OCI-LY7 (cell line): ENCODE measurements at regions not wholly inside any gene's neighbourhood (a gene's known extent, or its start where the extent isn't known, plus 50 kb on each side); places are given as distances from the start of the nearest gene placed in this dataset.

Experiments used
- BruUV-seq: library from RNA; stranded (reverse); fragments of 400-500 nt; replicated peaks from 2 replicates; lab custom pipeline; 2021; lab: Mats Ljungman, UMichigan
- CTCF ChIA-PET: fragments of 300-600 bp; sonication (Branson Sonifier 250); formaldehyde crosslinking; loops from one replicate; lab custom pipeline; 2022; ENCODE audit warnings: antibody characterized with exemption; ENCODE audit not compliant: unreplicated experiment; lab: Charles Lee
- POLR2A ChIA-PET: fragments of 300-600 bp; sonication (Branson Sonifier 250); formaldehyde crosslinking; loops from one replicate; lab custom pipeline; 2022; ENCODE audit warnings: antibody characterized with exemption; lab: Charles Lee
- DNase-seq: peaks from one replicate; pipeline ENCODE4 v3.0.0-alpha.2; 2015; ENCODE audit warnings: low spot score
- H2AFZ ChIP-seq: fragments of 200-600 bp; sonication (generic), shearing (Covaris generic); 2 replicates; pipeline ENCODE4 v1.6.1; 2014; ENCODE audit warnings: mild to moderate bottlenecking, antibody characterized with exemption, low read length, moderate library complexity
- H3K27ac ChIP-seq: fragments of 200-600 bp; sonication (generic); 2 replicates; pipeline ENCODE4 v1.5.1; 2014; ENCODE audit warnings: mixed run types, low read depth, mild to moderate bottlenecking, moderate library complexity, low read length, inconsistent platforms; ENCODE audit not compliant: poor library complexity, severe bottlenecking
- H3K36me3 ChIP-seq: fragments of 200-600 bp; sonication (generic); 2 replicates; pipeline ENCODE4 v1.6.1; 2014; ENCODE audit warnings: mild to moderate bottlenecking, antibody characterized with exemption, low read length, moderate library complexity, mixed read lengths; ENCODE audit not compliant: insufficient read depth
- H3K4me1 ChIP-seq: fragments of 200-600 bp; sonication (generic); 2 replicates; pipeline ENCODE4 v1.5.1; 2014; ENCODE audit warnings: mild to moderate bottlenecking, low read length; ENCODE audit not compliant: insufficient read depth, poor library complexity, severe bottlenecking
- H3K4me2 ChIP-seq: fragments of 200-600 bp; sonication (generic); 2 replicates; pipeline ENCODE4 v1.6.1; 2014; ENCODE audit warnings: mild to moderate bottlenecking, low read length
- H3K4me3 ChIP-seq: fragments of 200-600 bp; sonication (generic); 2 replicates; pipeline ENCODE4 v1.5.1; 2014; ENCODE audit warnings: mild to moderate bottlenecking, low read depth, low read length; ENCODE audit not compliant: poor library complexity, severe bottlenecking
- H3K79me2 ChIP-seq: fragments of 200-600 bp; sonication (generic); 2 replicates; pipeline ENCODE4 v1.6.1; 2016; ENCODE audit warnings: low read depth, mild to moderate bottlenecking, low read length, moderate library complexity, mixed read lengths; ENCODE audit not compliant: insufficient read depth
- H3K9me2 ChIP-seq: fragments of 200-600 bp; sonication (generic); 2 replicates; pipeline ENCODE4 v1.6.1; 2016; ENCODE audit warnings: mild to moderate bottlenecking, low read length, mixed read lengths; ENCODE audit not compliant: insufficient read depth
- H3K9me3 ChIP-seq: fragments of 200-600 bp; sonication (generic); 2 replicates; pipeline ENCODE4 v1.6.1; 2014; ENCODE audit warnings: mild to moderate bottlenecking, mixed run types, low read length, mixed read lengths
- H4K20me1 ChIP-seq: fragments of 200-600 bp; sonication (generic); 2 replicates; pipeline ENCODE4 v1.6.1; 2014; ENCODE audit warnings: mild to moderate bottlenecking, antibody characterized with exemption, low read length, moderate library complexity, mixed read lengths; ENCODE audit not compliant: insufficient read depth
- EZH2phosphoT487 ChIP-seq: fragments of 200-600 bp; sonication (generic); IDR thresholded peaks from 2 replicates; pipeline ENCODE4 v1.6.1; 2018; ENCODE audit warnings: low read depth, borderline replicate concordance, mild to moderate bottlenecking, mixed run types, antibody characterized with exemption, low read length, moderate library complexity, mixed read lengths
- intact Hi-C: fragments of 100-400 bp; cut with micrococcal nuclease; formaldehyde crosslinking; loops from one replicate; pipeline ENCODE4 v1.10.0; 2022; ENCODE audit not compliant: unreplicated experiment
- TF ChIP-seq, protein P1 (sequence below): fragments of 200-600 bp; sonication (generic); conservative IDR thresholded peaks from 2 replicates; pipeline ENCODE4 v1.5.1; 2014; ENCODE audit warnings: mild to moderate bottlenecking, antibody characterized with exemption, low read length, moderate library complexity, mixed read lengths

DNA sequence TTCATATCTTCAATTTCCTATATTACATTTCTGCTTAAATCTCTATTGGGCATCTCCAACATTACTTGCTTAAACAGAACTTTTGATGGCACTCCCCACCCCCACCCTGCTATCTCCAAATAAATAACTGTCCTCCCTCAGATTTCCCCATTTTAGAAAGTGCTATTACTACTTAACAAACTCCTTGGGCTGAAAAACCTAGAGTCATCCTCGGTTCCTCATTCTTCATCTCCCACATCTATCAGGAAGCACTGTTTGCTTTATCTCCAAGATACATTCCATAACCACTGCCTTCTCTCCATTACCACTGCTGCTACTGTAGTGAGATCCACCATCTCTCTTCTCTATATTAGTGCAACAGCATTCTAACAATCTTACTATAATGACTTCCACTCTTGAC, 150.4 kb upstream of the CYRIA start:
- Histone ChIP-seq H4K20me1 (no peaks in the 10 kb centered on the region), H3K4me3 (no peak overlapping the region), H2AFZ (no peak overlapping the region), H3K4me1 (no peaks in the 10 kb centered on the region), H3K27ac (no peak overlapping the region), H3K9me3 (no peaks in the 10 kb centered on the region), H3K36me3 (no peaks in the 10 kb centered on the region), H3K4me2 (no peak overlapping the region), H3K9me2 (no peaks in the 10 kb centered on the region), H3K79me2 (no peaks in the 10 kb centered on the region)
- POLR2A ChIA-PET = no interaction called here
- CTCF ChIA-PET = no interaction called here
- intact Hi-C loops = no loop called here
- no TSS peak for BruUV-seq
- no peak for TF ChIP-seq EZH2phosphoT487
- TF ChIP-seq, protein P1, sequence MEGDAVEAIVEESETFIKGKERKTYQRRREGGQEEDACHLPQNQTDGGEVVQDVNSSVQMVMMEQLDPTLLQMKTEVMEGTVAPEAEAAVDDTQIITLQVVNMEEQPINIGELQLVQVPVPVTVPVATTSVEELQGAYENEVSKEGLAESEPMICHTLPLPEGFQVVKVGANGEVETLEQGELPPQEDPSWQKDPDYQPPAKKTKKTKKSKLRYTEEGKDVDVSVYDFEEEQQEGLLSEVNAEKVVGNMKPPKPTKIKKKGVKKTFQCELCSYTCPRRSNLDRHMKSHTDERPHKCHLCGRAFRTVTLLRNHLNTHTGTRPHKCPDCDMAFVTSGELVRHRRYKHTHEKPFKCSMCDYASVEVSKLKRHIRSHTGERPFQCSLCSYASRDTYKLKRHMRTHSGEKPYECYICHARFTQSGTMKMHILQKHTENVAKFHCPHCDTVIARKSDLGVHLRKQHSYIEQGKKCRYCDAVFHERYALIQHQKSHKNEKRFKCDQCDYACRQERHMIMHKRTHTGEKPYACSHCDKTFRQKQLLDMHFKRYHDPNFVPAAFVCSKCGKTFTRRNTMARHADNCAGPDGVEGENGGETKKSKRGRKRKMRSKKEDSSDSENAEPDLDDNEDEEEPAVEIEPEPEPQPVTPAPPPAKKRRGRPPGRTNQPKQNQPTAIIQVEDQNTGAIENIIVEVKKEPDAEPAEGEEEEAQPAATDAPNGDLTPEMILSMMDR = no peak
- no peak for DNase-seq

DNA sequence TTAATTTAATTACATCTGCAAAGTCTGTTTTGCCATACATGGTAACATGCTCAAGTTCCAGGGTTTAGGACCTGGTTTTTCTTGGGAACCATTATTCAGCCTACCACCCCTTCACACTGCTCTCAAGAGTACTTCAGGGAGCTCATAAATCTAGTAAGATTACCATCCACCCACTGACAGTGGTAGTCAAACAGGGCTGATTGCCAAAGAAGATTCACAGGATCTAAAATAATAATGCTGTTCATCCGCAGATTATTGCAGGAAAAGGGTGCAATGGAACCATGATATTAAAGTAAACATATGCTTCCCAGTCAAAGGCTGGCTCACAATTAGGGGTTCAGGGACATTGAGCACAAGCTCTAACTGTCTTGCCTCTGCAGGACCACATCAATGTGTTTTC, 148.0 kb upstream of the CYRIA start:
- no TSS peak for BruUV-seq
- DNase-seq = no peak
- intact Hi-C loops = no loop called here
- CTCF ChIA-PET = no interaction called here
- Histone ChIP-seq H3K4me2 (no peak overlapping the region), H3K79me2 (no peaks in the 10 kb centered on the region), H2AFZ (no peak overlapping the region), H4K20me1 (no peaks in the 10 kb centered on the region), H3K4me1 (no peaks in the 10 kb centered on the region), H3K9me3 (no peaks in the 10 kb centered on the region), H3K36me3 (no peaks in the 10 kb centered on the region), H3K27ac (no peak overlapping the region), H3K9me2 (no peaks in the 10 kb centered on the region), H3K4me3 (no peak overlapping the region)
- POLR2A ChIA-PET = no interaction called here
- no peak for TF ChIP-seq EZH2phosphoT487
- TF ChIP-seq, protein P1 = no peak

DNA sequence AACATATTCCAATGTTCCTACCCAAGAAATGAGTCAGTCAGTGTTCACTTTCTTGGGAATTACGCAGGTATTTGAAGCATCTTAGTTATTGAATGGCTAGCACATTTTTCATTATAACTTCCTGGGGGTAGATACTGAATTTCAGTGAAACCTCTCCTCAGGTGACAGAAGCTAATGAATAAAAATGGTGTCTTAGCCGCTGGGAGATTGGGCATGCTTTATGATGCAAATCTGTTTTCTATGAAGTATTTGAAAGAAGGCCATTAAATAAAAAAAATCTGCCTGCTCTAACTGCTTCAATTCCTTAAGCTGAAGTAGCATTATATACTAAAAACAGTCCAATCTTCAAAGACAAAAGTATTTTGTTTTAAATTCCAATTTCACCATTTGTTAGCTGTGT, 132.8 kb upstream of the CYRIA start:
- TF ChIP-seq, protein P1 = no peak
- intact Hi-C loops = no loop called here
- no peak overlapping the region for H3K4me3 ChIP-seq
- CTCF ChIA-PET = no interaction called here
- H3K36me3 ChIP-seq = no peaks in the 10 kb centered on the region
- no peak for DNase-seq
- no TSS peak for BruUV-seq
- POLR2A ChIA-PET = no interaction called here
- H3K9me2 ChIP-seq = no peaks in the 10 kb centered on the region
- no peaks in the 10 kb centered on the region for H3K9me3 ChIP-seq
- H2AFZ ChIP-seq = no peak overlapping the region
- no peaks in the 10 kb centered on the region for H3K4me1 ChIP-seq
- no peaks in the 10 kb centered on the region for H4K20me1 ChIP-seq
- no peaks in the 10 kb centered on the region for H3K79me2 ChIP-seq
- H3K4me2 ChIP-seq = no peak overlapping the region
- H3K27ac ChIP-seq = no peak overlapping the region
